Cerebellar cortex (tissue), 1 donor: ENCODE measurements at regions not wholly inside any gene's neighbourhood (a gene's known extent, or its start where the extent isn't known, plus 50 kb on each side); places are given as distances from the start of the nearest gene placed in this dataset.

Experiments
- DNase-seq: peaks from one replicate; pipeline ENCODE4 v3.0.0-alpha.2; 2015; ENCODE audit warnings: low spot score

DNA sequence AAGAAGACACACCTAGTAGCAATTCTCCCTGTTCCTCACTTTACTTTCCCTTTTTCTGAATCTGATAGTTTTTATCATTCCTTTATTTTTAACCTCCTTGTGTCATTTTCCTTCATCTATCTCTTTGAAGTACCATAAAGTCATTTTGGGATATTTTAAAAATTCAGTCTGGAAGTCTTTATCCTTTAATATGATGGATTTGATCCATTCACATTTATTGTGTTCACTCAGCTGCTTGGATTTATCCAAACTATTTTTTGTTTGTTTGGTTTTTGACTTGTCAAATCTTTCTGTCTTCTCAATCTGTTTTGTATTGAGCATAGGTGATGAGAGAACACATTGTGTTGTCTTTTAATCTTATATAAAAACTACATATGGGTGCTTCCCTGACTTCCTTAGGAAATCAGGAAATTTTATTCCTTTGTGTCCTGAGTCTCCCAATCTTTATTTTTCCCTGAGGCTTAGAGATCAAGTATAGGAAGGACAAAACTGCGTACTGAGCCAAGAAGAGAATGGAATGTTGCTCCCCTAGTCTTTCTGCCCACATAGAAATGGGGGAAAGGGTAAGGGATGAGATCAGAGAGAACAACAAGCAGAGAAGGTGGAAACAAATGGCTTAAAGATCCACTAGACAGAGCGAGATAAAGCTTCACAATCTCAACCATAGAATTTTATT lies 132.7 kb upstream of the HABP2 start:
- DNase-seq: no peak

- no peak for DNase-seq
Measured at GRCh38 chr10:113420733-113421675, 131.8 kb upstream of the HABP2 start.

GRCh38 chr10:113422371-113422770 lies 130.5 kb upstream of the HABP2 start:
- no peak for DNase-seq

- DNase-seq: no peak
Measured at GRCh38 chr10:113423981-113424721, 128.7 kb upstream of the HABP2 start.

GRCh38 chr10:113425008-113425407 lies 127.8 kb upstream of the HABP2 start:
- no peak for DNase-seq

DNA sequence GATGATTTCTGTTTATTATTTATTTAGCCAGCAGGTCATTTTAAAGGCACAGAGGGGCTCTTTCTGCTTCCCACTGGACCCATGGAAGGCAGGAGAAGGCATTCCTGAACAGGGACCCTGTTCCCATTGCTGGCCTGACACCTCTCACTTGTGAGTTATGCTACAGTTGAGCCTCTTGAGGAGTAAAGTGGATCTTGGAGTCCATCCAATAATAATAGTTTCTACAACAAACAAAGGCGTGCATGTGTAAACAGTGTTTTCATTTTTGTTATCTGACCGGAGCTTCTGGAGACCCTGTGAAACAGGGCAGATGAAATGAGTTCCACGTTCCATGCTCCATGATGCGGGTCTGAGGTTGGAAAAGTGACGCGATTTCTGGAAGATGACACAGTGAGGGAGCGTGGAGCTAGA lies 127.3 kb upstream of the HABP2 start:
- no peak for DNase-seq

- no peak for DNase-seq
Measured at GRCh38 chr10:113426181-113426877, 126.5 kb upstream of the HABP2 start.

DNA sequence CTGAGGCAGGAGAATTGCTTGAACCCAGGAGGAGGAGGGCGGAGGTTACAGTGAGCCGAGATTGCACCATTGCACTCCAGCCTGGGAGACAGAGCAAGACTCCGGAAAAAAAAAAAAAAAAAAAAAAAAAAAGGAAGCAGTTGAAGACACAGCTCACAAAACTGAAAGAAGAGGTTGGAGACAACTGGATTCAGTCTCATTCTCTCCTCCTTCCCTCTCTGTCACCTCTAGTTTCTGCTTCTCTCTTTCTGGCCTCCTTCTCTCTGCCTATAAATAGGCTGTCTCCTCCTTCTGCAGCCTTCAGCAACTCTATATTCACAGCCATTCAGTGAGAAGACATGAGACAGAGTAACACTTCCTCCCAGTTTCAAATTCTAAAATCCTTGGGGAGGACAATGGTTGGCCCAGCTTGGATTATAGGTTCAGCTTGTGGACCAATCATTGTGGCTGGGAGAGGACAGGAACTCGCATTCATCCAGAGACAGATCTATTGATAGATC lies 125.6 kb upstream of the HABP2 start:
- no peak for DNase-seq

DNA sequence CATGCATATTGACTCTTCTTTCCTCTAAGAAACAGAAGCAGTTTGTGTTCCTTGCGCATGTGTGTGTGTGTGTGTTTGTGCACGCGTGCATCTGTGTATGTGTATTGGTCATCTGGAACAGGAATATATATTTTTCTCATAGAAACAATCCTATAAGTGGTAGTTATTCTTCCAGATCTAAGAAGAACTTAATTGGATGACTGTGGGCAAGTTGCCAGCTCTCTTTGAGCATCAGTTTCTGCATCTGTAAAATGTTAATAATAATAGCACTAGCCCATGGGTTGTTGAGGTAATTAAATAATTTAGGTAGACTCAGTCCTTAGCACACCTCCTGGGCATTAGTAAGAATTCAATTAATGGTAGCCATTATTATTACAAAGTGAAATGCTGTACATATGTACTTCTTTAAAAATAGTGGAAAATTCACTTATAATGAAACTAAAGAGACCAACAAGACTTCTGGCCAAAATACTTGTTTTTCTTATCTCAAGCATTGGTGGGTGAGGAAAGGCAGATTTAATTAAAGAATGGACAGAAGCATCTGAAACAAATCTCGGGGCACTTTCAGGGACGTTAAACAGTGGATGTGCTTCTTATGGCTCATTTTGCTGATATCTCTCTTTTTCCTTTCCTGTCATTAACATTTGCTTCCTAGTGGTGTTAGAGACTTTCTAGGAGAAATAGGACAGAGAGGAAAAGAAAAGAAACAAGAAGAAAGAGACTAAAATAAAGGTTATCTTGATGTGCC lies 124.9 kb upstream of the HABP2 start:
- DNase-seq: no peak

DNA sequence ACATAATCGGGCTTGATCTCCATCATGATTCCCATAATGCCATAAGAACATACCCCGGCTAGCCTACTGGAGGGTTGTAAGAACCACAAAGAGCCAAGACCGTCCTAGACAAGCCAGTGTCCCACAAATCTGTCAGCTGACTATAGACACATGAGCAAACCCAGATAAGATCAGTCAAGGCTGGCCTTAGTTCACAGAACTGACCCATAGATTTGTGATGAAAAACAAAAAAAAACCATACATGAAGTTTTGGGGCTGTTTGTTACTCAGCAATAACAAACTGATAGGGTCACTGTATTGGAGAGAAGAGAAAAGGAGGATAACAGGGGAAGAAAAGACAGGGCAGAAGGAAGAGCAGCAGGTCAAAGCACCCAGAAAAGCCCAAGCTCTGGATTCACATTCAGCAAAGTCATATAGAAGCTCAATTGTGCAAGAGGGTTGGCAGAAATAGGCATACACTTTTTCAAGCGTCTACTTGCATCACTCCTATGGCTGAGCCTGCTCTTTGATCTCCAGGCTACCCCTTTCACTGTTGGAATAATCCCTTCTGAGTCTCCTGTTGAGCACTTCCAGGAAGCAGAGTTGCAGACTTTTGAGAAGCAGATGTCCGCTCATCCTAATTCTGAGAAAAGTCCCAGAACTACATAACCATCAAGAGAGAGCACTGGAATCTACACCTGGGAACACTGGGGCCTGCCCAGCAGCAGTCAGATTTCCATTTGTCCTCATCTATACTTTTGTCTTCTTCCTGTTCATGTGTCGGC lies 122.0 kb upstream of the HABP2 start:
- DNase-seq: no peak

DNA sequence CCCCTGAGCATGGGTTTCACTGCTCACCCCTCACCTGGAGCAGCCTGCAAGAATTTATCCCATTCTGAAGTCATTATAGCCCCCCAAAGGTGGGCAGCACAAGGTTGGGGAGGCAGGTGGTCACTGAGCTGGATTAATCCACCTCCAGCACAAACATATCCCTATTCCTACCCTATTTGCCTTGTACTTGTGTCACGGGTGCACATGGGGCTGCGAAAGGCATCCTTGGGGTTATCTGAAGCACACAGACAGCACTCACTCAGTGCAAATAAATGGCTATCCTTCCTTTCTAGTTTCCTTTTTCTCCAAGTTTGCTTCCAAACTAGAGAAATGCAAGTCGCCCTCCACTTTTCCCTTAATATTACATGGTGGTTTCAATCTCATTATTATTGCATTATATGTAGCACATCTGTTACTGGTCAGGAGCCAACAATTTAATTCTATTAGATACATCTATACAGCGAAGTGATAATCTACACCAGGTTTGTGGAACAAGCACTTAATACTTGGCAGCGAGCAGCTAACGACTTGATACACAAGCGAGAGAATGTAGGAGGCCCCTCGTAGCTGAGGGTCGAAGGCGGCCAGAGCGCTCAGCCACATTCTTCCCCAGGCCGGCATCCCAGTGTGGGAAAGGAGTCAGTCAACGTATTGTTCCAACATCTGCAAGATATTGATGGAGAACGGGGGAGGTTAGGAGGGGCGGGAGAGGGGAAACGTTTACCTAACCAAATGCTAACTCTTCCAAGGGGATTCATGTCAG lies 121.3 kb upstream of the HABP2 start:
- DNase-seq: no peak

DNA sequence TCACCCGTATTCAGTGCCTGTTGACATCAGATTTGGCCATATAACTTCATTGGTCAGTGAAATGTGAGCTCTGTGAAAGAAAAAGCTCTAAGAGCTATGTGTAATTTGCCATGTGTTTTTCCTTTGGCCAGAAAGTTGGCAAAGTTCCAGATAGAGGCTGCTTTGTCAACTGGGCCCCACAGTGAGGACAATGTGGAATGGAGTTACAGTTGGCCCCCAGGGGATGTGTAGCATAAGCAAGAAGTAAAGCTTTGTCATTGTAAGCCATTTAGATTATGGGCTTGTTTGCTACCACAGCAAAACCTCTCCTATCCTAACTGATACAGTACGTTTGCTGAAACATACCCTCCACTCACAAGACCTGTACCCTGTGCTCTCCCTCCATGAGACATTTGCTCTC lies 119.1 kb upstream of the HABP2 start:
- no peak for DNase-seq

- DNase-seq: no peak
Measured at GRCh38 chr10:113434315-113434714, 118.5 kb upstream of the HABP2 start.

- DNase-seq: no peak
Measured at GRCh38 chr10:113434950-113435349, 117.9 kb upstream of the HABP2 start.

DNA sequence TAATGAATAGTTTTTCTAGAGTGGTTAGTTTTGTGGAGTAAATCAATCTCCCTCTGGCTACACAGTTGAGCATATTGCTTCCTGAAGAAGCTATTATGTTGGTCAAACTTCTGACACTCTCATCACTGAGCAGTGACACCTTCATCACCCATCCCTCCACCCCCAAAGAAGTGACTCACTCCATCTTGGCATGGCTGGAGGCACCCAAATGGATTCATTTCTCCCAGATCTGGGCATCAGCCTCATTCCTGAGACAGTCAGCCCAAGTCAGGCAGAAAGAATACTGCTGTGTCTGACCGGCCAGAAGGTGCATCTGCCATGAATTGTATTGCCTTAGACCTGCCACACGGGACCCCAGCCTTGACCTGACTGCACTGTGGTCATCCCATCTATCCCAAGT lies 117.0 kb upstream of the HABP2 start:
- DNase-seq: no peak

- DNase-seq: no peak
Measured at GRCh38 chr10:113436851-113437250, 116.0 kb upstream of the HABP2 start.

DNA sequence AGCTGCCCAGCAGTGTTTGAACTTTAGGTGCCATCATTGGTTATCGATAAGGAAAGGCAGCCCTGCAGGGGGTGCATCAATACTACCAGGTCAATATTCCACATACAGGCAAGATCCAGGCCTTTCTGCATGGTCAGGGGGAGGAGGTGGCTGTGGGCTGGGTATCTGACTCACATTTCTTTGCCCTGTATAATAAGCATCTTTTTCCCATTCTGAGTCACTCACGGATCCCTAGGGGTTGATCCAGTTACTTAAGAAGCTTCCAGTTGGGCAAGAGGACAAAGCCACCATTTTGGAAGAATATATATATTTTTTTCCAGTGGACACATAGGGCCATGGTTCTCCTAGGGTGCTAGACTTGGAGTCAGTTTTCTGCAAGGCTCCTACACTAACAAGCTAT lies 114.2 kb upstream of the HABP2 start:
- DNase-seq: no peak

DNA sequence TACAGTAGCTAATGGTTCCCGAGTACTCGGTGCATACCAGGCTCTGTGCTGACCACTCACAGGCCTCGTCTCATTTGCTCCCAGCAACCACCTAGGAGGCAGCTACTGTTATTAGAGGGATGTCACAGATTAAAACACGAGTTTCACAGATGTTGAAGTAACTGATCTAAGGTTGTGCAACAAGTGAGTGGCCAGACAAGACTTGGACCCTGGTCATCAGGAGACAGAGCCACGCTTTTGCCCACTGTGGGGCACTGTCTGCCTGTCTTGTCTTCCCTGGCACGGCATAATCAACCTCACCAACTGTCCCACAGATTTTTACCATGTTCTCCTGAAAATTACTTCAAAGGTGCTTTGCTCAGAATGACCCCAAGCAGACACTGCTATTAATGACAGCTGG lies 111.6 kb upstream of the HABP2 start:
- no peak for DNase-seq

- DNase-seq: no peak
Measured at GRCh38 chr10:113441686-113442270, 111.1 kb upstream of the HABP2 start.
